LoVo (cell line): ENCODE measurements at regions not wholly inside any gene's neighbourhood (a gene's known extent, or its start where the extent isn't known, plus 50 kb on each side); places are given as distances from the start of the nearest gene placed in this dataset.

Experiments
- DNase-seq: peaks from one replicate; pipeline ENCODE4 v3.0.0-alpha.2; 2016; ENCODE audit warnings: low spot score

- no peak for DNase-seq
These were observed 708.1 kb upstream of the RGMB start for GRCh38 chr5:98065261-98065909.

GRCh38 chr5:98066910-98067309, 706.6 kb upstream of the RGMB start:
- no peak for DNase-seq

GRCh38 chr5:98069876-98070512, 703.5 kb upstream of the RGMB start:
- DNase-seq = no peak

GRCh38 chr5:98072921-98073320, 700.5 kb upstream of the RGMB start:
- no peak for DNase-seq

- DNase-seq = no peak
These were observed 697.0 kb upstream of the RGMB start for GRCh38 chr5:98076501-98076900.

- no peak for DNase-seq
These were observed 687.9 kb upstream of the RGMB start for GRCh38 chr5:98085593-98085992.

GRCh38 chr5:98095072-98095471, 678.4 kb upstream of the RGMB start:
- DNase-seq = no peak

- no peak for DNase-seq
These were observed 677.3 kb upstream of the RGMB start for GRCh38 chr5:98096155-98096554.

- no peak for DNase-seq
These were observed 673.9 kb upstream of the RGMB start for GRCh38 chr5:98099448-98100105.

GRCh38 chr5:98101131-98101530, 672.3 kb upstream of the RGMB start:
- no peak for DNase-seq

- DNase-seq = no peak
These were observed 670.5 kb upstream of the RGMB start for GRCh38 chr5:98102936-98103335.

GRCh38 chr5:98103807-98104206, 669.7 kb upstream of the RGMB start:
- DNase-seq = no peak

GRCh38 chr5:98104454-98105188, 668.8 kb upstream of the RGMB start:
- DNase-seq = no peak

GRCh38 chr5:98105681-98106080, 667.8 kb upstream of the RGMB start:
- no peak for DNase-seq

GRCh38 chr5:98106116-98107031, 667.1 kb upstream of the RGMB start:
- DNase-seq = no peak

- no peak for DNase-seq
These were observed 665.0 kb upstream of the RGMB start for GRCh38 chr5:98108497-98108896.

GRCh38 chr5:98109561-98110006, 663.9 kb upstream of the RGMB start:
- DNase-seq = no peak

GRCh38 chr5:98110282-98110691, 663.2 kb upstream of the RGMB start:
- DNase-seq = no peak

GRCh38 chr5:98110791-98111190, 662.7 kb upstream of the RGMB start:
- no peak for DNase-seq

- DNase-seq = no peak
These were observed 661.8 kb upstream of the RGMB start for GRCh38 chr5:98111686-98112085.

- no peak for DNase-seq
These were observed 652.2 kb upstream of the RGMB start for GRCh38 chr5:98121036-98121936.
